ENCODE measurements at regions not wholly inside any gene's neighbourhood (a gene's known extent, or its start where the extent isn't known, plus 50 kb on each side); places are given as distances from the start of the nearest gene placed in this dataset.

GRCh38 chr4:187178084-187178483, 454.4 kb upstream of the FAT1 start:
- 70 to 75% methylated on average over 5 of the region's 6 CpGs for WGBS, 2 experiments (ENCODE audit: insufficient coverage in 2 of 2)
- no peaks in the 10 kb centered on the region for H3K4me1 ChIP-seq (ENCODE audit: control insufficient read depth, insufficient read depth, low read length, poor library complexity, severe bottlenecking)
- H3K9me3 ChIP-seq (ENCODE audit: control insufficient read depth, low read length): no peaks in the 10 kb centered on the region
- H3K36me3 ChIP-seq (ENCODE audit: control insufficient read depth, insufficient read depth, low read length): no peaks in the 10 kb centered on the region
- no peak overlapping the region for H3K4me3 ChIP-seq (ENCODE audit: extremely low read depth, insufficient read depth, low read length, poor library complexity, severe bottlenecking)
- no peak overlapping the region for H3K27ac ChIP-seq (ENCODE audit: low read depth, low read length, severe bottlenecking)

- H3K36me3 ChIP-seq (ENCODE audit: control insufficient read depth, insufficient read depth, low read length): no peaks in the 10 kb centered on the region
- WGBS, 2 experiments (ENCODE audit: insufficient coverage in 2 of 2): 96 to 97% methylated on average over 3 of the region's 6 CpGs
- H3K27ac ChIP-seq (ENCODE audit: low read depth, low read length, severe bottlenecking): no peak overlapping the region
- H3K4me3 ChIP-seq (ENCODE audit: extremely low read depth, insufficient read depth, low read length, poor library complexity, severe bottlenecking): no peak overlapping the region
- no peaks in the 10 kb centered on the region for H3K4me1 ChIP-seq (ENCODE audit: control insufficient read depth, insufficient read depth, low read length, poor library complexity, severe bottlenecking)
- H3K9me3 ChIP-seq (ENCODE audit: control insufficient read depth, low read length): no peaks in the 10 kb centered on the region
These were observed 454.9 kb upstream of the FAT1 start for GRCh38 chr4:187178587-187178986.

- no peak overlapping the region for H3K27ac ChIP-seq (ENCODE audit: low read depth, low read length, severe bottlenecking)
- H3K9me3 ChIP-seq (ENCODE audit: control insufficient read depth, low read length): no peaks in the 10 kb centered on the region
- no peaks in the 10 kb centered on the region for H3K36me3 ChIP-seq (ENCODE audit: control insufficient read depth, insufficient read depth, low read length)
- no peak overlapping the region for H3K4me3 ChIP-seq (ENCODE audit: extremely low read depth, insufficient read depth, low read length, poor library complexity, severe bottlenecking)
- 56 to 63% methylated on average over 4 to 5 of the region's 10 CpGs for WGBS, 2 experiments (ENCODE audit: insufficient coverage in 2 of 2)
- H3K4me1 ChIP-seq (ENCODE audit: control insufficient read depth, insufficient read depth, low read length, poor library complexity, severe bottlenecking): no peaks in the 10 kb centered on the region
These were observed 455.7 kb upstream of the FAT1 start for GRCh38 chr4:187179086-187180058.

- WGBS, 2 experiments (ENCODE audit: insufficient coverage in 2 of 2): 0 to 85% methylated on average over 1 to 2 of the region's 6 CpGs
These were observed 457.4 kb upstream of the FAT1 start for GRCh38 chr4:187181054-187181453.

GRCh38 chr4:187183346-187183745, 459.7 kb upstream of the FAT1 start:
- H3K36me3 ChIP-seq (ENCODE audit: control insufficient read depth, insufficient read depth, low read length): no peaks in the 10 kb centered on the region
- no peaks in the 10 kb centered on the region for H3K4me1 ChIP-seq (ENCODE audit: control insufficient read depth, insufficient read depth, low read length, poor library complexity, severe bottlenecking)
- no peaks in the 10 kb centered on the region for H3K9me3 ChIP-seq (ENCODE audit: control insufficient read depth, low read length)
- H3K27ac ChIP-seq (ENCODE audit: low read depth, low read length, severe bottlenecking): no peak overlapping the region
- no peak overlapping the region for H3K4me3 ChIP-seq (ENCODE audit: extremely low read depth, insufficient read depth, low read length, poor library complexity, severe bottlenecking)
- WGBS, 2 experiments (ENCODE audit: insufficient coverage in 2 of 2): 90 to 93% methylated on average over 6 to 8 of the region's 9 CpGs

More at GRCh38 chr4:187181054-187181453, 457.4 kb upstream of the FAT1 start:
- Histone ChIP-seq H3K36me3 (ENCODE audit: control insufficient read depth, insufficient read depth, low read length) (no peaks in the 10 kb centered on the region), H3K4me1 (ENCODE audit: control insufficient read depth, insufficient read depth, low read length, poor library complexity, severe bottlenecking) (no peaks in the 10 kb centered on the region), H3K27ac (ENCODE audit: low read depth, low read length, severe bottlenecking) (no peak overlapping the region), H3K4me3 (ENCODE audit: extremely low read depth, insufficient read depth, low read length, poor library complexity, severe bottlenecking) (no peak overlapping the region), H3K9me3 (ENCODE audit: control insufficient read depth, low read length) (no peaks in the 10 kb centered on the region)

- Histone ChIP-seq H3K9me3 (ENCODE audit: control insufficient read depth, low read length) (no peaks in the 10 kb centered on the region), H3K36me3 (ENCODE audit: control insufficient read depth, insufficient read depth, low read length) (no peaks in the 10 kb centered on the region), H3K27ac (ENCODE audit: low read depth, low read length, severe bottlenecking) (no peak overlapping the region), H3K4me3 (ENCODE audit: extremely low read depth, insufficient read depth, low read length, poor library complexity, severe bottlenecking) (no peak overlapping the region), H3K4me1 (ENCODE audit: control insufficient read depth, insufficient read depth, low read length, poor library complexity, severe bottlenecking) (no peaks in the 10 kb centered on the region)
- 67 to 100% methylated on average over 1 of the region's 2 CpGs for WGBS, 2 experiments (ENCODE audit: insufficient coverage in 2 of 2)
These were observed 460.2 kb upstream of the FAT1 start for GRCh38 chr4:187183826-187184225.

- Histone ChIP-seq H3K4me1 (ENCODE audit: control insufficient read depth, insufficient read depth, low read length, poor library complexity, severe bottlenecking) (no peaks in the 10 kb centered on the region), H3K9me3 (ENCODE audit: control insufficient read depth, low read length) (no peaks in the 10 kb centered on the region), H3K27ac (ENCODE audit: low read depth, low read length, severe bottlenecking) (no peak overlapping the region), H3K36me3 (ENCODE audit: control insufficient read depth, insufficient read depth, low read length) (no peaks in the 10 kb centered on the region), H3K4me3 (ENCODE audit: extremely low read depth, insufficient read depth, low read length, poor library complexity, severe bottlenecking) (no peak overlapping the region)
- WGBS, 2 experiments (ENCODE audit: insufficient coverage in 2 of 2): 72 to 90% methylated on average over 2 of the region's 6 CpGs
These were observed 460.9 kb upstream of the FAT1 start for GRCh38 chr4:187184508-187184907.

GRCh38 chr4:187188118-187188517, 464.5 kb upstream of the FAT1 start:
- no peaks in the 10 kb centered on the region for H3K4me1 ChIP-seq (ENCODE audit: control insufficient read depth, insufficient read depth, low read length, poor library complexity, severe bottlenecking)
- WGBS, 2 experiments (ENCODE audit: insufficient coverage in 2 of 2): 70 to 75% methylated on average over 4 to 6 of the region's 7 CpGs
- H3K4me3 ChIP-seq (ENCODE audit: extremely low read depth, insufficient read depth, low read length, poor library complexity, severe bottlenecking): no peak overlapping the region
- no peaks in the 10 kb centered on the region for H3K9me3 ChIP-seq (ENCODE audit: control insufficient read depth, low read length)
- H3K36me3 ChIP-seq (ENCODE audit: control insufficient read depth, insufficient read depth, low read length): no peaks in the 10 kb centered on the region
- H3K27ac ChIP-seq (ENCODE audit: low read depth, low read length, severe bottlenecking): no peak overlapping the region

GRCh38 chr4:187188741-187189140, 465.1 kb upstream of the FAT1 start:
- Histone ChIP-seq H3K36me3 (ENCODE audit: control insufficient read depth, insufficient read depth, low read length) (no peaks in the 10 kb centered on the region), H3K9me3 (ENCODE audit: control insufficient read depth, low read length) (no peaks in the 10 kb centered on the region), H3K4me1 (ENCODE audit: control insufficient read depth, insufficient read depth, low read length, poor library complexity, severe bottlenecking) (no peaks in the 10 kb centered on the region), H3K4me3 (ENCODE audit: extremely low read depth, insufficient read depth, low read length, poor library complexity, severe bottlenecking) (no peak overlapping the region), H3K27ac (ENCODE audit: low read depth, low read length, severe bottlenecking) (no peak overlapping the region)
- 90% methylated on average over 2 of the region's 3 CpGs; no CpG with 5 or more reads in 1 of the 2 experiments for WGBS, 2 experiments (ENCODE audit: insufficient coverage in 2 of 2)

- Histone ChIP-seq H3K36me3 (ENCODE audit: control insufficient read depth, insufficient read depth, low read length) (no peaks in the 10 kb centered on the region), H3K27ac (ENCODE audit: low read depth, low read length, severe bottlenecking) (no peak overlapping the region), H3K9me3 (ENCODE audit: control insufficient read depth, low read length) (no peaks in the 10 kb centered on the region), H3K4me3 (ENCODE audit: extremely low read depth, insufficient read depth, low read length, poor library complexity, severe bottlenecking) (no peak overlapping the region), H3K4me1 (ENCODE audit: control insufficient read depth, insufficient read depth, low read length, poor library complexity, severe bottlenecking) (no peaks in the 10 kb centered on the region)
- WGBS, 2 experiments (ENCODE audit: insufficient coverage in 2 of 2): 77% methylated on average over 1 of the region's 1 CpG; no CpG with 5 or more reads in 1 of the 2 experiments
These were observed 466.7 kb upstream of the FAT1 start for GRCh38 chr4:187190390-187190789.

- Histone ChIP-seq H3K27ac (ENCODE audit: low read depth, low read length, severe bottlenecking) (no peak overlapping the region), H3K36me3 (ENCODE audit: control insufficient read depth, insufficient read depth, low read length) (no peaks in the 10 kb centered on the region), H3K4me1 (ENCODE audit: control insufficient read depth, insufficient read depth, low read length, poor library complexity, severe bottlenecking) (no peaks in the 10 kb centered on the region), H3K4me3 (ENCODE audit: extremely low read depth, insufficient read depth, low read length, poor library complexity, severe bottlenecking) (no peak overlapping the region), H3K9me3 (ENCODE audit: control insufficient read depth, low read length) (no peaks in the 10 kb centered on the region)
- WGBS, 2 experiments (ENCODE audit: insufficient coverage in 2 of 2): 87 to 97% methylated on average over 3 to 4 of the region's 5 CpGs
These were observed 468.0 kb upstream of the FAT1 start for GRCh38 chr4:187191676-187192075.
